ENCODE measurements at regions not wholly inside any gene's neighbourhood (a gene's known extent, or its start where the extent isn't known, plus 50 kb on each side); places are given as distances from the start of the nearest gene placed in this dataset.

- TF ChIP-seq TCF3 (IDR thresholded peaks at IDR 0.05; ENCODE audit: borderline replicate concordance, insufficient read depth, low read depth, low read length) (no peak), TBL1XR1 (IDR thresholded peaks at IDR 0.05; ENCODE audit: low read depth, low read length) (no peak), GABPA (IDR thresholded peaks at IDR 0.05; ENCODE audit: low read depth) (no peak), EGR1 (IDR thresholded peaks at IDR 0.05; ENCODE audit: borderline replicate concordance in 1 of 2, low read depth in 2 of 2, low read length in 2 of 2) (no peak), ZBTB33 (IDR thresholded peaks at IDR 0.05) (no peak)
Observed at GRCh38 chr7:47040795-47041347, 541.0 kb downstream of the TNS3 start.
